Heart left ventricle (tissue), 16 donors: ENCODE measurements at regions not wholly inside any gene's neighbourhood (a gene's known extent, or its start where the extent isn't known, plus 50 kb on each side); places are given as distances from the start of the nearest gene placed in this dataset.

ENCODE experiments used
- ATAC-seq, 4 donors: fragments of 200-7000 bp; cut with Tn5 transposase; one replicate each; pipeline ENCODE4 v1.9.1; 2020 to 2022; ENCODE audit warnings: moderate library complexity in 4 of 4, mild to moderate bottlenecking in 3 of 4, moderate number of reproducible peaks in 1 of 4
- DNase-seq, 5 donors: peaks; one replicate each; pipeline ENCODE4 v3.0.0-alpha.2; 2020
- H3K27ac ChIP-seq, 12 donors: fragments of 200-600 bp; sonication (generic) in 4 of 12; one replicate each; pipeline versions ENCODE4 v1.5.0 to v1.8.0; 2016 to 2022; ENCODE audit warnings: mild to moderate bottlenecking in 2 of 12
- H3K27me3 ChIP-seq, 9 donors: fragments of 200-600 bp; sonication (generic) in 2 of 9; one replicate each; pipeline versions ENCODE4 v1.5.1 to v1.8.0; 2016 to 2022; ENCODE audit warnings: mild to moderate bottlenecking in 3 of 9
- H3K36me3 ChIP-seq, 9 donors: fragments of 200-600 bp; sonication (generic) in 2 of 9; one replicate each; pipeline versions ENCODE4 v1.5.0 to v1.8.0; 2018 to 2022; ENCODE audit warnings: mild to moderate bottlenecking in 2 of 9
- H3K4me1 ChIP-seq, 12 donors: fragments of 200-600 bp; sonication (generic) in 4 of 12; one replicate each; pipeline versions ENCODE4 v1.5.0 to v1.8.0; 2016 to 2022; ENCODE audit warnings: mild to moderate bottlenecking in 3 of 12
- H3K4me3 ChIP-seq, 12 donors: fragments of 200-600 bp; sonication (generic) in 4 of 12; one replicate each; pipeline versions ENCODE4 v1.5.0 to v1.8.0; 2017 to 2022; ENCODE audit warnings: mild to moderate bottlenecking in 9 of 12, moderate library complexity in 4 of 12
- H3K9me3 ChIP-seq, 12 donors: fragments of 200-600 bp; sonication (generic) in 4 of 12; one replicate each; pipeline versions ENCODE4 v1.5.0 to v1.8.0; 2016 to 2022; ENCODE audit warnings: mild to moderate bottlenecking in 1 of 12
- POLR2A ChIP-seq, 2 donors: fragments of 450-650 bp; IDR thresholded peaks; one replicate each; pipeline ENCODE4 v1.6.1; 2017; ENCODE audit warnings: antibody characterized with exemption in 2 of 2, mild to moderate bottlenecking in 2 of 2, moderate library complexity in 2 of 2
- WGBS, 4 donors: extraction: QIAGEN DNeasy Blood & Tissue Kit in 2 of 4; methylation state at CpG; one replicate each; pipeline versions ENCODE4 v1.1.5 to v1.1.7; 2013 to 2018; 5-methylcytosine and 5-hydroxymethylcytosine counted together
- intact Hi-C, 10 donors: fragments of 100-400 bp; cut with DNase I; formaldehyde crosslinking; loops; one replicate each; pipeline versions ENCODE4 v1.11.1 to v1.14.2; 2022
- TF ChIP-seq, protein P1 (sequence below), 12 donors: fragments of 200-600 bp; sonication (generic) in 4 of 12; IDR thresholded peaks; one replicate each; pipeline versions ENCODE4 v1.5.0 to v1.8.0; 2018 to 2022; ENCODE audit warnings: antibody characterized with exemption in 12 of 12, mild to moderate bottlenecking in 5 of 12
- donor health status: ischemic (EF 13 %, LVEDD 7.1; RV severe dilation, severe dysfunction).
- donor health status: healthy with polysubstance abuse.
- donor health status: DM: no; HTN: yes; CAD: no.
- donor health status: DM: no; HTN: no; CAD: no.
- donor health status: ischemic (EF 25% LVEDD 6.9; RV normal size, moderate dysfunction).
- donor health status: ischemic (EF 25% LVEDD 5.7; RV mildly dilated, moderate dysfunction).
- donor health status: healthy.
- donor health status: DM: yes; HTN: yes; CAD: no.
- donor health status: ischemic (EF 35%, LVEDD 5.7; RV mildly dilated, moderate dysfunction).
- donor health status: nonischemic (EF 11% LVEDD 7.7; RV severe dilation, severe dysfunction).
- donor health status: DM: yes; HTN: yes; CAD: no.
- donor health status: PGD.
- donor health status: ischemic (EF 29% LVEDD 5.4; RV normal size, mild dysfunction).
- donor health status: nonischemic (EF 23%, LVEDD 6.1; RV moderate dilation, normal function).

- no peaks in the 10 kb centered on the region for H3K9me3 ChIP-seq
- 51 to 67% (median 55%) methylated on average over 1 of the region's 1 CpG for WGBS, 4 donors
- no peaks in the 10 kb centered on the region for H3K4me1 ChIP-seq
- no peak for ATAC-seq
- no peaks in the 10 kb centered on the region for H3K27me3 ChIP-seq
- intact Hi-C loops = no loop called here
- H3K4me3 ChIP-seq = no peak overlapping the region
- DNase-seq = no peak
- TF ChIP-seq, protein P1, sequence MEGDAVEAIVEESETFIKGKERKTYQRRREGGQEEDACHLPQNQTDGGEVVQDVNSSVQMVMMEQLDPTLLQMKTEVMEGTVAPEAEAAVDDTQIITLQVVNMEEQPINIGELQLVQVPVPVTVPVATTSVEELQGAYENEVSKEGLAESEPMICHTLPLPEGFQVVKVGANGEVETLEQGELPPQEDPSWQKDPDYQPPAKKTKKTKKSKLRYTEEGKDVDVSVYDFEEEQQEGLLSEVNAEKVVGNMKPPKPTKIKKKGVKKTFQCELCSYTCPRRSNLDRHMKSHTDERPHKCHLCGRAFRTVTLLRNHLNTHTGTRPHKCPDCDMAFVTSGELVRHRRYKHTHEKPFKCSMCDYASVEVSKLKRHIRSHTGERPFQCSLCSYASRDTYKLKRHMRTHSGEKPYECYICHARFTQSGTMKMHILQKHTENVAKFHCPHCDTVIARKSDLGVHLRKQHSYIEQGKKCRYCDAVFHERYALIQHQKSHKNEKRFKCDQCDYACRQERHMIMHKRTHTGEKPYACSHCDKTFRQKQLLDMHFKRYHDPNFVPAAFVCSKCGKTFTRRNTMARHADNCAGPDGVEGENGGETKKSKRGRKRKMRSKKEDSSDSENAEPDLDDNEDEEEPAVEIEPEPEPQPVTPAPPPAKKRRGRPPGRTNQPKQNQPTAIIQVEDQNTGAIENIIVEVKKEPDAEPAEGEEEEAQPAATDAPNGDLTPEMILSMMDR (IDR thresholded peaks at IDR 0.05) = no peak
- TF ChIP-seq POLR2A (IDR thresholded peaks at IDR 0.05) = no peak
- H3K36me3 ChIP-seq = no peaks in the 10 kb centered on the region
- H3K27ac ChIP-seq = no peak overlapping the region
Measured at GRCh38 chr3:118400886-118401285, 633.8 kb downstream of the IGSF11 start.

DNA sequence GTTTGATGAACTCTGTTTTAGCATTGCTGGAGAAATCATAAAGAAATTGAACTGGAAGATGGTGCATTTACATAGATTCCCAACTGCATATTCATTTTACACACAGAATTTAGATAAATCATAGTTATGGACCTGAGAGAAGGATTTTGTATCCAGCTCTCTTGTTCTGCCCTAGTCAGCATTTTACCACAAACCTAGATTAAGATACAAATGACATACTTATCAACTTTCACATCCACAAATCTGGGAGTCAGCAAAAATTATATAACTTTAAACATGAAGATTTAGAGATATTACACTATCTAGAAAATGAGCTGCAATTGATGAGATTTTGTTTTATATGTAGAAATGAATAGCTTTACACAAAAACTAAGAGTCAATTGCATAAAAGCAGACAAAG is 632.8 kb downstream of the IGSF11 start:
- DNase-seq = no peak
- no peaks in the 10 kb centered on the region for H3K36me3 ChIP-seq
- intact Hi-C loops = no loop called here
- no peak overlapping the region for H3K4me3 ChIP-seq
- TF ChIP-seq, protein P1 (IDR thresholded peaks at IDR 0.05) = no peak
- TF ChIP-seq POLR2A (IDR thresholded peaks at IDR 0.05) = no peak
- H3K9me3 ChIP-seq = no peaks in the 10 kb centered on the region
- no peaks in the 10 kb centered on the region for H3K27me3 ChIP-seq
- ATAC-seq = no peak
- no peak overlapping the region for H3K27ac ChIP-seq
- no peaks in the 10 kb centered on the region for H3K4me1 ChIP-seq

DNA sequence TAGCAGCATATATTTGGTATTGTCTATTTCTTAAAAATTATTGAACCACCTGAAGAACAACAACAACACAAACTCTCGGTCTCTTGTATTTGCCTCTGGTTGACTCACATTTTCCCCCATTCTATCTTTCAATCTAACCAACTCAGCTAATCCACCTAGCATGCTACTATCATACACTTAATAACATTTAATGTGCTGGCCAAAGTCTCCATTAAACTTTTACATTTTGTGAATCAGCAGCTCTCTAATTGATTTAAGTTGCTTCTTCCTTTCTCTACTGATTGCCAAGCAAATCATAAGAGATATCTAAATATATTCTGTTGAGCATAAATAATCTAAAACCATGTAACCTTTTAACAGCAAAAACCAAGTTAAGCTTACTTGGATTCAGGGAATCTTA is 631.7 kb downstream of the IGSF11 start:
- Histone ChIP-seq H3K27me3 (no peaks in the 10 kb centered on the region), H3K36me3 (no peaks in the 10 kb centered on the region), H3K4me1 (no peaks in the 10 kb centered on the region), H3K9me3 (no peaks in the 10 kb centered on the region), H3K27ac (no peak overlapping the region), H3K4me3 (no peak overlapping the region)
- WGBS, 4 donors = 94 to 98% (median 97%) methylated on average over 1 of the region's 1 CpG
- TF ChIP-seq POLR2A (IDR thresholded peaks at IDR 0.05) = no peak
- TF ChIP-seq, protein P1 (IDR thresholded peaks at IDR 0.05) = no peak
- intact Hi-C loops = no loop called here
- DNase-seq (no peak), ATAC-seq (no peak)

- intact Hi-C loops = no loop called here
- DNase-seq (no peak), ATAC-seq (no peak)
- no peaks in the 10 kb centered on the region for H3K27me3 ChIP-seq
- no peaks in the 10 kb centered on the region for H3K36me3 ChIP-seq
- TF ChIP-seq POLR2A (IDR thresholded peaks at IDR 0.05) = no peak
- TF ChIP-seq, protein P1 (IDR thresholded peaks at IDR 0.05) = no peak
- no peak overlapping the region for H3K4me3 ChIP-seq
- 88 to 97% (median 93%) methylated on average over 2 of the region's 2 CpGs for WGBS, 4 donors
- H3K4me1 ChIP-seq = no peaks in the 10 kb centered on the region
- peaks cover 0 to 10% (median 0%) of the 10 kb centered on the region in 12 donors for H3K9me3 ChIP-seq
- H3K27ac ChIP-seq = no peak overlapping the region
Measured at GRCh38 chr3:118406562-118406961, 628.1 kb downstream of the IGSF11 start.
